GM23338 (cell line): ENCODE measurements at regions not wholly inside any gene's neighbourhood (a gene's known extent, or its start where the extent isn't known, plus 50 kb on each side); places are given as distances from the start of the nearest gene placed in this dataset.

Experiments used
- ATAC-seq: fragments of 200-7000 bp; cut with Tn5 transposase; 3 replicates; pipeline ENCODE4 v1.9.1; 2020
- DNase-seq: peaks from one replicate; pipeline ENCODE4 v3.0.0-alpha.2; 2015; ENCODE audit warnings: low spot score
- H2AFZ ChIP-seq: fragments of 200-600 bp; sonication (generic); 2 replicates; pipeline ENCODE4 v1.8.0; 2016; ENCODE audit warnings: antibody characterized with exemption, mild to moderate bottlenecking, moderate library complexity
- H3F3A ChIP-seq: fragments of 200-600 bp; sonication (generic); replicated peaks from 2 replicates; pipeline ENCODE4 v1.8.0; 2017; ENCODE audit warnings: antibody characterized with exemption, mixed run types, low read depth
- H3K27ac ChIP-seq: fragments of 200-600 bp; sonication (generic); 2 replicates; pipeline ENCODE4 v1.6.1; 2016; ENCODE audit warnings: low read depth
- H3K27me3 ChIP-seq: fragments of 200-600 bp; sonication (generic); 2 replicates; pipeline ENCODE4 v1.8.0; 2016; ENCODE audit warnings: mild to moderate bottlenecking, mixed run types, moderate library complexity; ENCODE audit not compliant: insufficient read depth
- H3K36me3 ChIP-seq: fragments of 200-600 bp; sonication (generic); 2 replicates; pipeline ENCODE4 v1.8.0; 2016; ENCODE audit warnings: mild to moderate bottlenecking; ENCODE audit not compliant: insufficient read depth
- H3K4me1 ChIP-seq: fragments of 200-600 bp; sonication (generic); 2 replicates; pipeline ENCODE4 v1.8.0; 2016; ENCODE audit warnings: mild to moderate bottlenecking, moderate library complexity; ENCODE audit not compliant: insufficient read depth
- H3K4me2 ChIP-seq: fragments of 200-600 bp; sonication (generic); 2 replicates; pipeline ENCODE4 v1.7.1; 2017; ENCODE audit warnings: mixed run types
- H3K4me3 ChIP-seq: fragments of 200-600 bp; sonication (generic); 2 replicates; pipeline ENCODE4 v1.6.1; 2016; ENCODE audit warnings: mixed run types
- H3K79me2 ChIP-seq: fragments of 200-600 bp; sonication (generic); replicated peaks from 2 replicates; pipeline ENCODE4 v1.8.0; 2017; ENCODE audit warnings: mild to moderate bottlenecking; ENCODE audit not compliant: insufficient read depth
- H3K9me2 ChIP-seq: fragments of 200-600 bp; sonication (generic); 2 replicates; pipeline ENCODE4 v1.8.0; 2017; ENCODE audit not compliant: insufficient read depth
- H4K20me1 ChIP-seq: fragments of 200-600 bp; sonication (generic); replicated peaks from 2 replicates; pipeline ENCODE4 v1.8.0; 2017; ENCODE audit warnings: mild to moderate bottlenecking; ENCODE audit not compliant: insufficient read depth
- H3K27ac Mint-ChIP-seq: 2 replicates; pipeline ENCODE4 v1.8.0; 2020; ENCODE audit warnings: inconsistent platforms, mild to moderate bottlenecking, moderate library complexity, mixed read lengths
- H3K27me3 Mint-ChIP-seq: 3 replicates; pipeline ENCODE4 v1.8.0; 2022; ENCODE audit warnings: low read depth, mild to moderate bottlenecking, moderate library complexity, mixed read lengths, inconsistent platforms; ENCODE audit not compliant: insufficient read depth, poor library complexity
- H3K36me3 Mint-ChIP-seq: 3 replicates; pipeline ENCODE4 v1.8.0; 2021; ENCODE audit warnings: low read depth, mild to moderate bottlenecking, inconsistent platforms, moderate library complexity, mixed read lengths
- H3K4me1 Mint-ChIP-seq: 3 replicates; pipeline ENCODE4 v1.8.0; 2020; ENCODE audit warnings: mild to moderate bottlenecking, inconsistent platforms, mixed read lengths
- H3K4me3 Mint-ChIP-seq: 3 replicates; pipeline ENCODE4 v1.8.0; 2021; ENCODE audit warnings: moderate library complexity, mild to moderate bottlenecking, inconsistent platforms, mixed read lengths
- H3K9me3 Mint-ChIP-seq: 3 replicates; pipeline ENCODE4 v1.8.0; 2020; ENCODE audit warnings: moderate library complexity, mild to moderate bottlenecking, inconsistent platforms, mixed read lengths
- CREB1 ChIP-seq: fragments of 250-450 bp; sonication (Bioruptor Pico); IDR thresholded peaks from 2 replicates; pipeline ENCODE4 v1.5.0; 2020; ENCODE audit warnings: low read depth, mild to moderate bottlenecking, moderate library complexity
- EZH2 ChIP-seq: fragments of 200-600 bp; sonication (generic); IDR thresholded peaks from one replicate; pipeline ENCODE4 v1.8.0; 2017; ENCODE audit warnings: antibody characterized with exemption, mild to moderate bottlenecking, low read depth; ENCODE audit not compliant: unreplicated experiment
- EZH2phosphoT487 ChIP-seq: fragments of 200-600 bp; sonication (generic); IDR thresholded peaks from one replicate; pipeline ENCODE4 v1.8.1; 2018; ENCODE audit warnings: antibody characterized with exemption; ENCODE audit not compliant: unreplicated experiment
- JUNB ChIP-seq: IDR thresholded peaks from one replicate; pipeline ENCODE4 v1.6.1; 2016; ENCODE audit warnings: antibody characterized with exemption; ENCODE audit not compliant: unreplicated experiment
- NANOG ChIP-seq: IDR thresholded peaks from 2 replicates; pipeline ENCODE4 v1.6.1; 2016; ENCODE audit warnings: antibody characterized with exemption, borderline replicate concordance
- POLR2AphosphoS5 ChIP-seq: IDR thresholded peaks from 2 replicates; pipeline ENCODE4 v1.6.1; 2016; ENCODE audit warnings: antibody characterized with exemption, low read depth
- STAT1 ChIP-seq: IDR thresholded peaks from one replicate; pipeline ENCODE4 v1.6.1; 2016; ENCODE audit warnings: antibody characterized with exemption; ENCODE audit not compliant: unreplicated experiment
- ZNF114 ChIP-seq: fragments of 250-450 bp; sonication (Bioruptor Pico); IDR thresholded peaks from 2 replicates; pipeline ENCODE4 v1.5.0; 2020; ENCODE audit warnings: mild to moderate bottlenecking, moderate library complexity
- ZNF331 ChIP-seq: fragments of 250-450 bp; sonication (Bioruptor Pico); IDR thresholded peaks from 2 replicates; pipeline ENCODE4 v1.5.0; 2020; ENCODE audit warnings: low read depth, mild to moderate bottlenecking, moderate library complexity
- TF ChIP-seq, protein P1 (sequence below): fragments of 250-450 bp; sonication (Bioruptor Pico); IDR thresholded peaks from 2 replicates; pipeline ENCODE4 v1.5.0; 2020; ENCODE audit warnings: mild to moderate bottlenecking, moderate library complexity
- TF ChIP-seq, protein P2 (sequence below): IDR thresholded peaks from one replicate; pipeline ENCODE4 v1.6.1; 2018; ENCODE audit warnings: antibody characterized with exemption; ENCODE audit not compliant: unreplicated experiment
- TF ChIP-seq, protein P3 (sequence below): IDR thresholded peaks from 2 replicates; pipeline ENCODE4 v1.6.1; 2016; ENCODE audit warnings: antibody characterized with exemption
- TF ChIP-seq, protein P4 (sequence below), 2 experiments: fragments of 200-600 bp in 1 of 2; sonication (generic) in 1 of 2; conservative IDR thresholded peaks; 2 replicates each; pipeline versions ENCODE4 v1.5.1 to v1.6.1; 2016 to 2017; ENCODE audit warnings: antibody characterized with exemption in 2 of 2, low read depth in 2 of 2, mild to moderate bottlenecking in 2 of 2, moderate library complexity in 1 of 2

DNA sequence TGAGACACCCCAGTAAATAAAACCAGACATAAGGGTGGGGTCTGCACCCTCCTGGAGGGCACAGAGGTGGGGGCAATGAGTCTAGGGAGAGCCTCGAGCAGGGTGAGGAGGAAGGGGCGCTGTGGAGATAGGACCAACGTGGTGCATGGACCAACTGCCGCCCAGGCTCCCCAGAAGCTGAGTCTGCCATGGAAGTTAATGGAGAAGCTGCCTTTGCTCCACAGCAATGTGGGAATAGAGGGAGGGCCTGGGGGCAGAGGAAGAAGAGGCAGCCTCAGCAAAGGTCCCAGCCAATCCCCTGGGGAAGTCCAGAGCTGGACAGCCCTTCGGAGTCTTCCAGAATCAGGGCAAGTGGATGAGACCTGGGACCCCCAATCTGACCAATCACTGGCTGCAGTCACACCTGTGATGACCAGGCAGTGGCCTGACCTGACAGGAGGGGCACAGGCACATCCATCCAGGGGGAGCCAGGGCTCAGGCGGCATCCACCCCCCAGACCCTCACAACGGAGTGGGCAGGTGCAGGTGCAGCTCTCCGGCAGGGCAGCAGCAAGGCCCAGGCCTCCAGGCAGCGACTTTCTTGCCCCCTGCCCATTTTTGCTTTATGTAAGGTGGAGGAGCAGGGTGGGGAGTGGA is 242.2 kb upstream of the PPP2R2D start:
- Mint-ChIP-seq H3K27ac (no peak overlapping the region), H3K4me3 (no peak overlapping the region), H3K9me3 (peaks cover 14% of the 10 kb centered on the region), H3K4me1 (peaks cover 15% of the 10 kb centered on the region), H3K27me3 (peaks cover 10% of the 10 kb centered on the region), H3K36me3 (peaks cover 8% of the 10 kb centered on the region)
- Histone ChIP-seq H2AFZ (no peak overlapping the region), H4K20me1 (no peaks in the 10 kb centered on the region), H3K36me3 (no peaks in the 10 kb centered on the region), H3K9me2 (no peaks in the 10 kb centered on the region), H3F3A (no peaks in the 10 kb centered on the region), H3K4me3 (no peak overlapping the region), H3K79me2 (no peaks in the 10 kb centered on the region), H3K4me2 (no peak overlapping the region), H3K27ac (no peak overlapping the region), H3K4me1 (no peaks in the 10 kb centered on the region), H3K27me3 (no peaks in the 10 kb centered on the region)
- DNase-seq (no peak), ATAC-seq (no peak)
- TF ChIP-seq POLR2AphosphoS5 (no peak), EZH2 (no peak), ZNF331 (CRISPR knock-in tag) (no peak), JUNB (no peak), EZH2phosphoT487 (no peak), NANOG (no peak), ZNF114 (CRISPR knock-in tag) (no peak), CREB1 (CRISPR knock-in tag) (no peak), STAT1 (no peak)
- TF ChIP-seq, protein P1, sequence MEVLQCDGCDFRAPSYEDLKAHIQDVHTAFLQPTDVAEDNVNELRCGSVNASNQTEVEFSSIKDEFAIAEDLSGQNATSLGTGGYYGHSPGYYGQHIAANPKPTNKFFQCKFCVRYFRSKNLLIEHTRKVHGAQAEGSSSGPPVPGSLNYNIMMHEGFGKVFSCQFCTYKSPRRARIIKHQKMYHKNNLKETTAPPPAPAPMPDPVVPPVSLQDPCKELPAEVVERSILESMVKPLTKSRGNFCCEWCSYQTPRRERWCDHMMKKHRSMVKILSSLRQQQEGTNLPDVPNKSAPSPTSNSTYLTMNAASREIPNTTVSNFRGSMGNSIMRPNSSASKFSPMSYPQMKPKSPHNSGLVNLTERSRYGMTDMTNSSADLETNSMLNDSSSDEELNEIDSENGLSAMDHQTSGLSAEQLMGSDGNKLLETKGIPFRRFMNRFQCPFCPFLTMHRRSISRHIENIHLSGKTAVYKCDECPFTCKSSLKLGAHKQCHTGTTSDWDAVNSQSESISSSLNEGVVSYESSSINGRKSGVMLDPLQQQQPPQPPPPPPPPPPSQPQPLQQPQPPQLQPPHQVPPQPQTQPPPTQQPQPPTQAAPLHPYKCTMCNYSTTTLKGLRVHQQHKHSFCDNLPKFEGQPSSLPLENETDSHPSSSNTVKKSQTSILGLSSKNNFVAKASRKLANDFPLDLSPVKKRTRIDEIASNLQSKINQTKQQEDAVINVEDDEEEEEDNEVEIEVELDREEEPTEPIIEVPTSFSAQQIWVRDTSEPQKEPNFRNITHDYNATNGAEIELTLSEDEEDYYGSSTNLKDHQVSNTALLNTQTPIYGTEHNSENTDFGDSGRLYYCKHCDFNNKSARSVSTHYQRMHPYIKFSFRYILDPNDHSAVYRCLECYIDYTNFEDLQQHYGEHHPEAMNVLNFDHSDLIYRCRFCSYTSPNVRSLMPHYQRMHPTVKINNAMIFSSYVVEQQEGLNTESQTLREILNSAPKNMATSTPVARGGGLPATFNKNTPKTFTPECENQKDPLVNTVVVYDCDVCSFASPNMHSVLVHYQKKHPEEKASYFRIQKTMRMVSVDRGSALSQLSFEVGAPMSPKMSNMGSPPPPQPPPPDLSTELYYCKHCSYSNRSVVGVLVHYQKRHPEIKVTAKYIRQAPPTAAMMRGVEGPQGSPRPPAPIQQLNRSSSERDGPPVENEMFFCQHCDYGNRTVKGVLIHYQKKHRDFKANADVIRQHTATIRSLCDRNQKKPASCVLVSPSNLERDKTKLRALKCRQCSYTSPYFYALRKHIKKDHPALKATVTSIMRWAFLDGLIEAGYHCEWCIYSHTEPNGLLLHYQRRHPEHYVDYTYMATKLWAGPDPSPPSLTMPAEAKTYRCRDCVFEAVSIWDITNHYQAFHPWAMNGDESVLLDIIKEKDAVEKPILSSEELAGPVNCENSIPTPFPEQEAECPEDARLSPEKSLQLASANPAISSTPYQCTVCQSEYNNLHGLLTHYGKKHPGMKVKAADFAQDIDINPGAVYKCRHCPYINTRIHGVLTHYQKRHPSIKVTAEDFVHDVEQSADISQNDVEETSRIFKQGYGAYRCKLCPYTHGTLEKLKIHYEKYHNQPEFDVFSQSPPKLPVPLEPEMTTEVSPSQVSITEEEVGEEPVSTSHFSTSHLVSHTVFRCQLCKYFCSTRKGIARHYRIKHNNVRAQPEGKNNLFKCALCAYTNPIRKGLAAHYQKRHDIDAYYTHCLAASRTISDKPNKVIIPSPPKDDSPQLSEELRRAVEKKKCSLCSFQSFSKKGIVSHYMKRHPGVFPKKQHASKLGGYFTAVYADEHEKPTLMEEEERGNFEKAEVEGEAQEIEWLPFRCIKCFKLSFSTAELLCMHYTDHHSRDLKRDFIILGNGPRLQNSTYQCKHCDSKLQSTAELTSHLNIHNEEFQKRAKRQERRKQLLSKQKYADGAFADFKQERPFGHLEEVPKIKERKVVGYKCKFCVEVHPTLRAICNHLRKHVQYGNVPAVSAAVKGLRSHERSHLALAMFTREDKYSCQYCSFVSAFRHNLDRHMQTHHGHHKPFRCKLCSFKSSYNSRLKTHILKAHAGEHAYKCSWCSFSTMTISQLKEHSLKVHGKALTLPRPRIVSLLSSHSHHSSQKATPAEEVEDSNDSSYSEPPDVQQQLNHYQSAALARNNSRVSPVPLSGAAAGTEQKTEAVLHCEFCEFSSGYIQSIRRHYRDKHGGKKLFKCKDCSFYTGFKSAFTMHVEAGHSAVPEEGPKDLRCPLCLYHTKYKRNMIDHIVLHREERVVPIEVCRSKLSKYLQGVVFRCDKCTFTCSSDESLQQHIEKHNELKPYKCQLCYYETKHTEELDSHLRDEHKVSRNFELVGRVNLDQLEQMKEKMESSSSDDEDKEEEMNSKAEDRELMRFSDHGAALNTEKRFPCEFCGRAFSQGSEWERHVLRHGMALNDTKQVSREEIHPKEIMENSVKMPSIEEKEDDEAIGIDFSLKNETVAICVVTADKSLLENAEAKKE (CRISPR knock-in tag): no peak
- TF ChIP-seq, protein P2, sequence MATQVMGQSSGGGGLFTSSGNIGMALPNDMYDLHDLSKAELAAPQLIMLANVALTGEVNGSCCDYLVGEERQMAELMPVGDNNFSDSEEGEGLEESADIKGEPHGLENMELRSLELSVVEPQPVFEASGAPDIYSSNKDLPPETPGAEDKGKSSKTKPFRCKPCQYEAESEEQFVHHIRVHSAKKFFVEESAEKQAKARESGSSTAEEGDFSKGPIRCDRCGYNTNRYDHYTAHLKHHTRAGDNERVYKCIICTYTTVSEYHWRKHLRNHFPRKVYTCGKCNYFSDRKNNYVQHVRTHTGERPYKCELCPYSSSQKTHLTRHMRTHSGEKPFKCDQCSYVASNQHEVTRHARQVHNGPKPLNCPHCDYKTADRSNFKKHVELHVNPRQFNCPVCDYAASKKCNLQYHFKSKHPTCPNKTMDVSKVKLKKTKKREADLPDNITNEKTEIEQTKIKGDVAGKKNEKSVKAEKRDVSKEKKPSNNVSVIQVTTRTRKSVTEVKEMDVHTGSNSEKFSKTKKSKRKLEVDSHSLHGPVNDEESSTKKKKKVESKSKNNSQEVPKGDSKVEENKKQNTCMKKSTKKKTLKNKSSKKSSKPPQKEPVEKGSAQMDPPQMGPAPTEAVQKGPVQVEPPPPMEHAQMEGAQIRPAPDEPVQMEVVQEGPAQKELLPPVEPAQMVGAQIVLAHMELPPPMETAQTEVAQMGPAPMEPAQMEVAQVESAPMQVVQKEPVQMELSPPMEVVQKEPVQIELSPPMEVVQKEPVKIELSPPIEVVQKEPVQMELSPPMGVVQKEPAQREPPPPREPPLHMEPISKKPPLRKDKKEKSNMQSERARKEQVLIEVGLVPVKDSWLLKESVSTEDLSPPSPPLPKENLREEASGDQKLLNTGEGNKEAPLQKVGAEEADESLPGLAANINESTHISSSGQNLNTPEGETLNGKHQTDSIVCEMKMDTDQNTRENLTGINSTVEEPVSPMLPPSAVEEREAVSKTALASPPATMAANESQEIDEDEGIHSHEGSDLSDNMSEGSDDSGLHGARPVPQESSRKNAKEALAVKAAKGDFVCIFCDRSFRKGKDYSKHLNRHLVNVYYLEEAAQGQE: no peak
- TF ChIP-seq, protein P3, sequence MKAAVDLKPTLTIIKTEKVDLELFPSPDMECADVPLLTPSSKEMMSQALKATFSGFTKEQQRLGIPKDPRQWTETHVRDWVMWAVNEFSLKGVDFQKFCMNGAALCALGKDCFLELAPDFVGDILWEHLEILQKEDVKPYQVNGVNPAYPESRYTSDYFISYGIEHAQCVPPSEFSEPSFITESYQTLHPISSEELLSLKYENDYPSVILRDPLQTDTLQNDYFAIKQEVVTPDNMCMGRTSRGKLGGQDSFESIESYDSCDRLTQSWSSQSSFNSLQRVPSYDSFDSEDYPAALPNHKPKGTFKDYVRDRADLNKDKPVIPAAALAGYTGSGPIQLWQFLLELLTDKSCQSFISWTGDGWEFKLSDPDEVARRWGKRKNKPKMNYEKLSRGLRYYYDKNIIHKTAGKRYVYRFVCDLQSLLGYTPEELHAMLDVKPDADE: no peak
- TF ChIP-seq, protein P4, sequence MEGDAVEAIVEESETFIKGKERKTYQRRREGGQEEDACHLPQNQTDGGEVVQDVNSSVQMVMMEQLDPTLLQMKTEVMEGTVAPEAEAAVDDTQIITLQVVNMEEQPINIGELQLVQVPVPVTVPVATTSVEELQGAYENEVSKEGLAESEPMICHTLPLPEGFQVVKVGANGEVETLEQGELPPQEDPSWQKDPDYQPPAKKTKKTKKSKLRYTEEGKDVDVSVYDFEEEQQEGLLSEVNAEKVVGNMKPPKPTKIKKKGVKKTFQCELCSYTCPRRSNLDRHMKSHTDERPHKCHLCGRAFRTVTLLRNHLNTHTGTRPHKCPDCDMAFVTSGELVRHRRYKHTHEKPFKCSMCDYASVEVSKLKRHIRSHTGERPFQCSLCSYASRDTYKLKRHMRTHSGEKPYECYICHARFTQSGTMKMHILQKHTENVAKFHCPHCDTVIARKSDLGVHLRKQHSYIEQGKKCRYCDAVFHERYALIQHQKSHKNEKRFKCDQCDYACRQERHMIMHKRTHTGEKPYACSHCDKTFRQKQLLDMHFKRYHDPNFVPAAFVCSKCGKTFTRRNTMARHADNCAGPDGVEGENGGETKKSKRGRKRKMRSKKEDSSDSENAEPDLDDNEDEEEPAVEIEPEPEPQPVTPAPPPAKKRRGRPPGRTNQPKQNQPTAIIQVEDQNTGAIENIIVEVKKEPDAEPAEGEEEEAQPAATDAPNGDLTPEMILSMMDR (conservative IDR thresholded peaks at IDR 0.05; ENCODE audit: low read depth in 2 of 2): no peak
